Stimulated activated memory B cell treated with anti-CD40 and anti-IgM and Interleukin-4, amounts not matched to agents 10 μg/mL and 1 μg/mL and 100 μg/mL, for 72 hours (primary cell): ENCODE measurements at regions not wholly inside any gene's neighbourhood (a gene's known extent, or its start where the extent isn't known, plus 50 kb on each side); places are given as distances from the start of the nearest gene placed in this dataset.

Experiments
- ATAC-seq: fragments of 150-1000 bp; cut with Tn5 transposase; 2 replicates; pipeline ENCODE4 v1.10.0; 2021
- H3K27ac Mint-ChIP-seq: one replicate; pipeline ENCODE4 v1.8.0; 2022; ENCODE audit warnings: mild to moderate bottlenecking, mixed read lengths
- H3K27me3 Mint-ChIP-seq: one replicate; pipeline ENCODE4 v1.8.0; 2022; ENCODE audit warnings: mixed read lengths
- H3K36me3 Mint-ChIP-seq: one replicate; pipeline ENCODE4 v1.8.0; 2022; ENCODE audit warnings: mixed read lengths
- H3K4me1 Mint-ChIP-seq: one replicate; pipeline ENCODE4 v1.8.0; 2022; ENCODE audit warnings: mixed read lengths
- H3K4me3 Mint-ChIP-seq: one replicate; pipeline ENCODE4 v1.8.0; 2022; ENCODE audit warnings: mild to moderate bottlenecking, moderate library complexity, mixed read lengths
- H3K9me3 Mint-ChIP-seq: one replicate; pipeline ENCODE4 v1.8.0; 2022; ENCODE audit warnings: mixed read lengths

DNA sequence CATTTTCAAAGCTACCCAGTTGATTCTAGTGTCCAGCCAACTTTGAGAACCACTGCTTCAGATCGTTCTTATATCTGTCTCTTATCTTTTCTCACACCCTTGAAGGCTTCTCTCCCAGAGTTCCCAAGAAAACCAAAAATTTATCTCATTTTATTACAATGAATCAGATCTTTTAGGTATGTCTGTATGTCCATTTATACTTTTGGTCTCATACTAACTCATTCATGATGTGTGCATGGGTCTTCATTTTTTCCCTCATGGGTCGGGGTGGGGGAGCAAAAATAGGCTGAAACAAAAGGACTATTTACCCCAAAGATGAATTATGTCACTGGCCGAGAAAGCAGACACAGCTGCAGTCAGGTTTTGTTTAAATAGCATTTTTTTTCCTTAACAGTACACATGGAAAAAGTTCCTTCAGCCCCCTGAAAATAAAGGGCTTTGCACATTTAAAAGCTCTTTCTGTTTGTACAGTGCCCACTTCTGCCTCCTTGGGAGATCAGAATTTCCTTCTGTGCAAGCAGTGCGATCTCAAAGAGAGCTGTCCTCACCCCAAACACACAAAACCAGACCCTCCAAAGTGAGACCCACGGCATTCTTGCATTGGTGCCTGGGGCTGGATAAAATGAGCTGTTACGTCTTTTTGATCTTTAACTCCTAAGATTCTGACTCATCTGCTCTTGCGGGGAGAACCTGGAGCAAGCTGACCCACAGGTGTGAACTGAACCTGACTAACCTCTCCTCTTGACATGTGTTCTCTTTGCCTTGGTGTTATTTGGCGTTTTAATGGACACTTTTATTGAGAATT is 251.2 kb upstream of the ELAC2 start:
- H3K27ac Mint-ChIP-seq: no peak overlapping the region
- no peaks in the 10 kb centered on the region for H3K9me3 Mint-ChIP-seq
- H3K36me3 Mint-ChIP-seq: no peaks in the 10 kb centered on the region
- ATAC-seq: no peak
- no peak overlapping the region for H3K4me3 Mint-ChIP-seq
- no peaks in the 10 kb centered on the region for H3K4me1 Mint-ChIP-seq
- H3K27me3 Mint-ChIP-seq: no peaks in the 10 kb centered on the region

DNA sequence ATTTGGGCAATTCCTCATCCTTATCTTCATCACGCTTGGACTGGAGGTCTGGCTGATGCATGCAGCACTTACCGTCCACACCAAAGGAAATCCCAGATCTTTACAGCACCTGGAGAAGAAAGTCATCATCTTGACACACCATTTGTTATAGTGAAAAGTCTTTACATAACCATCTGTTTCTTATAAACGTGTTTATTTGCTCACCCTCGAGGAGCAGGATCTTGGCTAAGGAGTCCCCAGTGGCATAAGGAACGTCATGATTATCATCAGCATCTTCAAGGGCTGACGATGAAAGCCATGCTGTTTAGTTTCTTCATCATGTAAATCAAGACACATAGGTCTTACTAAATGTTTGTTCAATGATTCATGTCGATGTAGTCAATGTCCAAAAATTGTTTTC is 248.8 kb upstream of the ELAC2 start:
- H3K27ac Mint-ChIP-seq: no peak overlapping the region
- no peaks in the 10 kb centered on the region for H3K36me3 Mint-ChIP-seq
- ATAC-seq: no peak
- no peaks in the 10 kb centered on the region for H3K4me1 Mint-ChIP-seq
- H3K4me3 Mint-ChIP-seq: no peak overlapping the region
- no peaks in the 10 kb centered on the region for H3K27me3 Mint-ChIP-seq
- H3K9me3 Mint-ChIP-seq: no peaks in the 10 kb centered on the region

DNA sequence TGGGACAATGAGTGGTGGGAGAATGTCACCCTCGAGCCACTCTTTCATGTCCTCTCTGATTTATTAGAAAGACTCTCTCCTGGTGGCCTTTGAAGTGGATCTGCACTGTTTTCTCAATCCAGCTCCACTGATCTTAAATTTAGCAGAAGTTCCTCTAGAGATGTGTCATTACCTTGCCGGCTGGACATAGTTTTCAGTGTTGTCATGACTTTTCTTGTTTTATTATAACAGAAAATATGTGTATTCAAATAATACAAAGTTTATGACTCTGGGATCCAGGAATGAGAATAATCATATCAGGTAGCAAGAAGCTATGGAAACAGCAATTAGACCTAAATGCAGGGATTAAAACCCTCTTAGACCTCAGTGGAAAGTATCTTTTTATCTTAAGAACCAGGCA is 247.5 kb upstream of the ELAC2 start:
- no peaks in the 10 kb centered on the region for H3K4me1 Mint-ChIP-seq
- no peak for ATAC-seq
- H3K27me3 Mint-ChIP-seq: no peaks in the 10 kb centered on the region
- no peaks in the 10 kb centered on the region for H3K36me3 Mint-ChIP-seq
- no peak overlapping the region for H3K4me3 Mint-ChIP-seq
- peaks cover 3% of the 10 kb centered on the region for H3K9me3 Mint-ChIP-seq
- no peak overlapping the region for H3K27ac Mint-ChIP-seq

DNA sequence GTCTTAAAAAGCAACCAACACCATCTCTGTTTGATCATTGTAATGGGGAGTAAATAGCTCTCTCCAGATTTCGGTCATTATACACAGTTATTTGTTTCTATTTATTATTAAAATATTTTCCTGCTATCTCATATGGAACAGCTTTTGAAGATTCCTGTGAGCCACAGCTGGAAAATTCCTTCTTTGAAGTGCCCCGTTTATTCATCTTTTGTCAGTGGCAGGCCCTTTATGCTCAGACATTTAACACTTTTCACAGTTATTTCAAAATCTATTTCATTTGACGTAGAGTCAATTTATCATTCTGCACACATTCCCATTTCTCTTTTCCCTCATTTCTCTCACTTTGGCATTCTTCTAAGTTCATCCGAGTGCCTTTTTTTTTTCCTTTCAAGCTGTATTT is 245.9 kb upstream of the ELAC2 start:
- Mint-ChIP-seq H3K27me3 (no peaks in the 10 kb centered on the region), H3K36me3 (no peaks in the 10 kb centered on the region), H3K9me3 (peaks cover 3% of the 10 kb centered on the region), H3K4me1 (no peaks in the 10 kb centered on the region), H3K4me3 (no peak overlapping the region), H3K27ac (no peak overlapping the region)
- no peak for ATAC-seq

GRCh38 chr17:13256545-13256944 is 238.7 kb upstream of the ELAC2 start:
- H3K9me3 Mint-ChIP-seq: peaks cover 6% of the 10 kb centered on the region
- no peak for ATAC-seq
- no peaks in the 10 kb centered on the region for H3K36me3 Mint-ChIP-seq
- no peak overlapping the region for H3K27ac Mint-ChIP-seq
- H3K4me3 Mint-ChIP-seq: no peak overlapping the region
- no peaks in the 10 kb centered on the region for H3K27me3 Mint-ChIP-seq
- no peaks in the 10 kb centered on the region for H3K4me1 Mint-ChIP-seq

- Mint-ChIP-seq H3K4me3 (no peak overlapping the region), H3K4me1 (no peaks in the 10 kb centered on the region), H3K36me3 (no peaks in the 10 kb centered on the region), H3K27me3 (no peaks in the 10 kb centered on the region), H3K9me3 (peaks cover 3% of the 10 kb centered on the region), H3K27ac (no peak overlapping the region)
- no peak for ATAC-seq
Measured at GRCh38 chr17:13253733-13254410, 236.0 kb upstream of the ELAC2 start.

- no peak overlapping the region for H3K4me3 Mint-ChIP-seq
- ATAC-seq: no peak
- no peaks in the 10 kb centered on the region for H3K27me3 Mint-ChIP-seq
- H3K36me3 Mint-ChIP-seq: no peaks in the 10 kb centered on the region
- no peak overlapping the region for H3K27ac Mint-ChIP-seq
- no peaks in the 10 kb centered on the region for H3K9me3 Mint-ChIP-seq
- H3K4me1 Mint-ChIP-seq: no peaks in the 10 kb centered on the region
Measured at GRCh38 chr17:13244513-13244912, 226.7 kb upstream of the ELAC2 start.

DNA sequence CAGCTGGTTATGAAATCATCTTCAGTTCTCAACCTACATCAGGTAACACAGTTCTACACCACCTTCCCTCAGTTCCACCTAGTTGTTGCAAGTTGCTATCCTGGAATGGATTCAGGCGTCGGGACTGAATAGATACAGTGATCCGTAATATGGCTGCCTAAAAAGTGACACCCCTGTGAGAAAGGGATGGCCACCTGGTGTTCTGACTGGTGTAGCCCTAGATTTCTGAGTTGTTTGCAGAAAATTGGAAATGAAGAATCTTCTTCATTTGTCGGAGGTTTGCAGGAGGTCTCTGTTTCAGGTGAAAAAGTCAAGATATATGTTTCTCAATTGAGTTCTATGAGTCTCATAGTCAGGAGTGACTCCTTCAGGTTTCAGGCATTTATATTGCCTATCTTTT is 225.8 kb upstream of the ELAC2 start:
- Mint-ChIP-seq H3K4me1 (no peaks in the 10 kb centered on the region), H3K27me3 (no peaks in the 10 kb centered on the region), H3K36me3 (no peaks in the 10 kb centered on the region), H3K4me3 (no peak overlapping the region), H3K27ac (no peak overlapping the region), H3K9me3 (no peaks in the 10 kb centered on the region)
- ATAC-seq: no peak

GRCh38 chr17:13240851-13241250 is 223.0 kb upstream of the ELAC2 start:
- no peak for ATAC-seq
- H3K4me1 Mint-ChIP-seq: no peaks in the 10 kb centered on the region
- no peaks in the 10 kb centered on the region for H3K36me3 Mint-ChIP-seq
- H3K27ac Mint-ChIP-seq: no peak overlapping the region
- no peak overlapping the region for H3K4me3 Mint-ChIP-seq
- H3K27me3 Mint-ChIP-seq: no peaks in the 10 kb centered on the region
- no peaks in the 10 kb centered on the region for H3K9me3 Mint-ChIP-seq

DNA sequence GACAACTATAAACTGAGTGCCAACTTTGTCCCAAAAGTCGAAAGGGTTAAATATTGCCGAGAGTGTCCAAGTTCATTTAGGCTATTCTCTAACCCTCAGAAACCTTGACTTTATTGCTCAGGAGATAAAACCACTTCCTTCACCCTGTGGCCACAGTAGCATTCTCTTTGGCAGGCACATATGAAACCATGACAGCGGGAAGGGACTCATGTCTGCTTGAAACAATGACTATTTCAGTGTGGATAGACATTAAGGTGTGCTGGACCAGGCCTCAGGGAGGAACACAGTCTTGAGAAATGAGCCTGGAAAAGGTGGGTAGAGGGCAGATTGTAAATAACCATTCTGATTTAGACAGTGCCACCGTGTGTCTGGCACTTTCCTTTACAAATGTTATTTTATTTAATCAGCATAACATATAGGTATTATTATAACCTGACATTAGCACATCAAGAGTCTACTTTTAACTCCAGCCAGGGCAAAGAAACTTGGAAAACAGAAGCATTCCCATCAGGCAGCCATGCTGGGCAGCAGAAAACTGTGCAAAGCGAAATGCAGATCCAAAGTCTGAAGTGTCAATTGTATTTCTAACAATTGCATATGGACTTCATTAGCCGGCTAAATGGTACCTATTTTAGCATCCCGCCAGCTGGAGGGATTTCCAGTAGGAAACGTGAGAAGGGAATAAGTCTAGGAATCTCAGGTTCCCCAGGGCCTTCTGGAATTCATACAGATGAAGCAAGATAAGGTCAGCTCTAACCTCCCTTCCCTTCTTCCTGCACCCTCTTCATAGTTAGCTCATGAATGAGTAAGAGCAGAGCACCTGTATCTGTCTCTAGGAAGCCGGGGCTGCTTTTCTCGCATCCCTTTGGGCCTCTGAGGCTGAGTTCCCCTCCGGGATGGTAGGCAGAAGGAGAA is 212.8 kb upstream of the ELAC2 start:
- Mint-ChIP-seq H3K27me3 (no peaks in the 10 kb centered on the region), H3K27ac (no peak overlapping the region), H3K9me3 (no peaks in the 10 kb centered on the region), H3K36me3 (no peaks in the 10 kb centered on the region), H3K4me3 (no peak overlapping the region), H3K4me1 (no peaks in the 10 kb centered on the region)
- no peak for ATAC-seq

- H3K27me3 Mint-ChIP-seq: no peaks in the 10 kb centered on the region
- no peaks in the 10 kb centered on the region for H3K4me1 Mint-ChIP-seq
- H3K4me3 Mint-ChIP-seq: no peak overlapping the region
- ATAC-seq: no peak
- no peaks in the 10 kb centered on the region for H3K9me3 Mint-ChIP-seq
- H3K27ac Mint-ChIP-seq: no peak overlapping the region
- H3K36me3 Mint-ChIP-seq: no peaks in the 10 kb centered on the region
Measured at GRCh38 chr17:13228225-13228624, 210.4 kb upstream of the ELAC2 start.

GRCh38 chr17:13222975-13223374 is 205.1 kb upstream of the ELAC2 start:
- Mint-ChIP-seq H3K9me3 (no peaks in the 10 kb centered on the region), H3K27ac (no peak overlapping the region), H3K27me3 (no peaks in the 10 kb centered on the region), H3K4me1 (no peaks in the 10 kb centered on the region), H3K36me3 (no peaks in the 10 kb centered on the region), H3K4me3 (no peak overlapping the region)
- no peak for ATAC-seq

DNA sequence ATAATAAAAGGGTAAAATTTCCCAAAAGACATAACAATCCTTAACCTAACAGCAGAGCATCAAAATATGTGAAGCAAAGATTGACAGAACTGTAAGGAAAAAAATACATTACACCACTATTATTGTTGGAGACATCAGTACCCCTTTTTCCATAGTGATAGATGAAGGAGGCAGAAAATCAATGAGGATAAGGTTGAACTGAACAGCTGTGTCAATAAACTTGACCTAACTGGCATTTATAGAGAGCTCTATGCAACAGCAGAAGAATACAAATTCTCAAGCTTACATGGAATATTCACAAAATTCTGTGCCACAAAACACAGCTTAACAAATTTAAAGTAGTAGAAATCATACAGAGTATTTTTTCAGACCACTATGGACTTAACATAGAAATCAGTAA is 195.0 kb upstream of the ELAC2 start:
- no peak for ATAC-seq
- H3K27me3 Mint-ChIP-seq: no peaks in the 10 kb centered on the region
- no peaks in the 10 kb centered on the region for H3K4me1 Mint-ChIP-seq
- no peak overlapping the region for H3K27ac Mint-ChIP-seq
- H3K36me3 Mint-ChIP-seq: no peaks in the 10 kb centered on the region
- H3K9me3 Mint-ChIP-seq: peaks cover 11% of the 10 kb centered on the region
- no peak overlapping the region for H3K4me3 Mint-ChIP-seq

GRCh38 chr17:13209081-13209480 is 191.3 kb upstream of the ELAC2 start:
- no peak overlapping the region for H3K27ac Mint-ChIP-seq
- H3K36me3 Mint-ChIP-seq: no peaks in the 10 kb centered on the region
- H3K27me3 Mint-ChIP-seq: no peaks in the 10 kb centered on the region
- peaks cover 9% of the 10 kb centered on the region for H3K9me3 Mint-ChIP-seq
- H3K4me1 Mint-ChIP-seq: no peaks in the 10 kb centered on the region
- ATAC-seq: no peak
- H3K4me3 Mint-ChIP-seq: no peak overlapping the region

DNA sequence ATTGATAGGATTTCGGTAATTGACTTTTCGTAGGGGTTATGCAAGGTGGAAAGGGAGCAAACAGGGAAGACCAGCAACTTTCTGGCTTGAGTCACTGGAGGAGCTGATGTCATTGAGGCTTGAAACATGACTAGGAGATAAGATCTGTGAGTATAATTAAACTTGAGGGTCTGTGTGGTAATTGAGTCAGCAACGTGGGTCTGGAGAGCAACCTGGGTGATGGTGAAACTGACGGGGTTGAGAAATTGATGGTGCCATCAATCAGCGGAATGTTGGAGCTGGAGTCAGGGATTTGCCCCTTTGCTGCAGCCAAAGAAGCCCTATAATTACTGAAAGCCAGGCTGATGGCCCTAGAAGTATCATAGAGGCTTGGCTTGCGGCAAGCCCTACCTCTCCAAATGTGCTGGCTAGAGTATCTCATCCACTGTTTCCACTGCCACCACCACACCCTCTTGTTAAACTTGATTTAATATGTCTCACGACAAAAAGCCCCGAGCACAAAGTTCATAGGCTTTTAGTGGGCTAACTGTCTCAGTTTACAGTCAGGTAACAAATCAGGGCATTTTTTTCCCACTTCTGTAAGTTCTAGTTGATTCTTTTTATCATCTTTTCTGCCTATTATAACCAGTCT is 186.9 kb upstream of the ELAC2 start:
- no peak overlapping the region for H3K4me3 Mint-ChIP-seq
- no peaks in the 10 kb centered on the region for H3K4me1 Mint-ChIP-seq
- ATAC-seq: no peak
- H3K36me3 Mint-ChIP-seq: no peaks in the 10 kb centered on the region
- no peak overlapping the region for H3K27ac Mint-ChIP-seq
- no peaks in the 10 kb centered on the region for H3K27me3 Mint-ChIP-seq
- H3K9me3 Mint-ChIP-seq: peaks cover 2% of the 10 kb centered on the region
